ENCODE measurements at regions not wholly inside any gene's neighbourhood (a gene's known extent, or its start where the extent isn't known, plus 50 kb on each side); places are given as distances from the start of the nearest gene placed in this dataset.

DNA sequence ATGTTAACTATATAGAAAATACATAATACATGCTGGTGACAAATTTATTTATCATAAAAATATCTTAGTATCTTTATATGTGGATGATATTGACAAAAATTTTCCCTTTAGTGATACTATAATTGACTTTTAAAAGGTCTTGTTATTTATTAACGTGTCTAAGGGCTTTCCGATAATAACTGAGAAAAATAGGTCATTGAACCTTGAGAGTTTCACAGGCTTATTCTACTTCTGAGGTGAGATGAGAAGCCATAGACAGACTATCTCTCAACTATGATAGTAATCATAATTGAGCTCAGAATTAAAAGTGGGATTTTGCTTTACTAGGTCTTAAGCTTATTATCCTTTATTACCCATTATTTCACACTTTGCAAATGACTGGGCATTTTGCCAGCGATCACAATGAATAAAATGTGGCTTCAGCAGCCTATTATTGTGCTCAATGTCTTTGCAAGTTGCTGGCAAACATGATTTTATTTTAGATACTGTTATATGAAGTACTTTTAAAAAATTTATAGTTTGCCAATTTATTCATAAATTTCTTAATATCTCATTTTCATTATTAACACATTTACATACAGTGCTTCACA, 574.5 kb downstream of the ZWINT start:
- no peaks in the 10 kb centered on the region for H4K20me1 ChIP-seq (ENCODE audit: insufficient read depth, low read length)
- DNase-seq = no peak
- no peak for ATAC-seq (ENCODE audit: insufficient read depth, low read depth)
- H3K27me3 ChIP-seq (ENCODE audit: insufficient read depth, low read length, poor library complexity) = no peaks in the 10 kb centered on the region
- H3K4me3 ChIP-seq (ENCODE audit: low read depth in 1 of 2, low read length in 2 of 2) = no peak overlapping the region
- TF ChIP-seq, protein P1, sequence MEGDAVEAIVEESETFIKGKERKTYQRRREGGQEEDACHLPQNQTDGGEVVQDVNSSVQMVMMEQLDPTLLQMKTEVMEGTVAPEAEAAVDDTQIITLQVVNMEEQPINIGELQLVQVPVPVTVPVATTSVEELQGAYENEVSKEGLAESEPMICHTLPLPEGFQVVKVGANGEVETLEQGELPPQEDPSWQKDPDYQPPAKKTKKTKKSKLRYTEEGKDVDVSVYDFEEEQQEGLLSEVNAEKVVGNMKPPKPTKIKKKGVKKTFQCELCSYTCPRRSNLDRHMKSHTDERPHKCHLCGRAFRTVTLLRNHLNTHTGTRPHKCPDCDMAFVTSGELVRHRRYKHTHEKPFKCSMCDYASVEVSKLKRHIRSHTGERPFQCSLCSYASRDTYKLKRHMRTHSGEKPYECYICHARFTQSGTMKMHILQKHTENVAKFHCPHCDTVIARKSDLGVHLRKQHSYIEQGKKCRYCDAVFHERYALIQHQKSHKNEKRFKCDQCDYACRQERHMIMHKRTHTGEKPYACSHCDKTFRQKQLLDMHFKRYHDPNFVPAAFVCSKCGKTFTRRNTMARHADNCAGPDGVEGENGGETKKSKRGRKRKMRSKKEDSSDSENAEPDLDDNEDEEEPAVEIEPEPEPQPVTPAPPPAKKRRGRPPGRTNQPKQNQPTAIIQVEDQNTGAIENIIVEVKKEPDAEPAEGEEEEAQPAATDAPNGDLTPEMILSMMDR (IDR thresholded peaks at IDR 0.05; ENCODE audit: borderline replicate concordance, extremely low read depth, low read length, poor library complexity, severe bottlenecking) = no peak
- no peak for TF ChIP-seq EZH2 (IDR thresholded peaks at IDR 0.05; ENCODE audit: borderline replicate concordance, low read depth, low read length, severe bottlenecking)
- H3K9me3 ChIP-seq (ENCODE audit: insufficient read depth, low read length, severe bottlenecking) = no peaks in the 10 kb centered on the region
- no peaks in the 10 kb centered on the region for H3K36me3 ChIP-seq (ENCODE audit: insufficient read depth, low read length)
- H2AFZ ChIP-seq (ENCODE audit: low read depth, low read length) = no peak overlapping the region
- no peaks in the 10 kb centered on the region for H3K4me1 ChIP-seq (ENCODE audit: insufficient read depth, low read length)
- H3K4me2 ChIP-seq (ENCODE audit: insufficient read depth, low read length) = no peak overlapping the region
- no peak overlapping the region for H3K27ac ChIP-seq (ENCODE audit: low read length)
- no peaks in the 10 kb centered on the region for H3K79me2 ChIP-seq (ENCODE audit: insufficient read depth, low read length)
- H3K9ac ChIP-seq (ENCODE audit: low read depth, low read length) = no peak overlapping the region

- DNase-seq = no peak
- no peak for TF ChIP-seq EZH2 (IDR thresholded peaks at IDR 0.05; ENCODE audit: borderline replicate concordance, low read depth, low read length, severe bottlenecking)
- TF ChIP-seq, protein P1 (IDR thresholded peaks at IDR 0.05; ENCODE audit: borderline replicate concordance, extremely low read depth, low read length, poor library complexity, severe bottlenecking) = no peak
- H3K79me2 ChIP-seq (ENCODE audit: insufficient read depth, low read length) = no peaks in the 10 kb centered on the region
- no peaks in the 10 kb centered on the region for H3K9me3 ChIP-seq (ENCODE audit: insufficient read depth, low read length, severe bottlenecking)
- ATAC-seq (ENCODE audit: insufficient read depth, low read depth) = no peak
- no peak overlapping the region for H3K27ac ChIP-seq (ENCODE audit: low read length)
- no peaks in the 10 kb centered on the region for H3K36me3 ChIP-seq (ENCODE audit: insufficient read depth, low read length)
- no peak overlapping the region for H2AFZ ChIP-seq (ENCODE audit: low read depth, low read length)
- no peaks in the 10 kb centered on the region for H3K4me1 ChIP-seq (ENCODE audit: insufficient read depth, low read length)
- H3K27me3 ChIP-seq (ENCODE audit: insufficient read depth, low read length, poor library complexity) = no peaks in the 10 kb centered on the region
- no peak overlapping the region for H3K9ac ChIP-seq (ENCODE audit: low read depth, low read length)
- no peak overlapping the region for H3K4me2 ChIP-seq (ENCODE audit: insufficient read depth, low read length)
- no peak overlapping the region for H3K4me3 ChIP-seq (ENCODE audit: low read depth in 1 of 2, low read length in 2 of 2)
- H4K20me1 ChIP-seq (ENCODE audit: insufficient read depth, low read length) = no peaks in the 10 kb centered on the region
Observed at GRCh38 chr10:55782181-55782580, 578.9 kb downstream of the ZWINT start.

- Histone ChIP-seq H2AFZ (ENCODE audit: low read depth, low read length) (no peak overlapping the region), H4K20me1 (ENCODE audit: insufficient read depth, low read length) (no peaks in the 10 kb centered on the region), H3K9me3 (ENCODE audit: insufficient read depth, low read length, severe bottlenecking) (no peaks in the 10 kb centered on the region), H3K36me3 (ENCODE audit: insufficient read depth, low read length) (no peaks in the 10 kb centered on the region), H3K4me3 (ENCODE audit: low read depth in 1 of 2, low read length in 2 of 2) (no peak overlapping the region), H3K4me1 (ENCODE audit: insufficient read depth, low read length) (no peaks in the 10 kb centered on the region), H3K79me2 (ENCODE audit: insufficient read depth, low read length) (no peaks in the 10 kb centered on the region), H3K4me2 (ENCODE audit: insufficient read depth, low read length) (no peak overlapping the region), H3K27me3 (ENCODE audit: insufficient read depth, low read length, poor library complexity) (no peaks in the 10 kb centered on the region), H3K27ac (ENCODE audit: low read length) (no peak overlapping the region), H3K9ac (ENCODE audit: low read depth, low read length) (no peak overlapping the region)
- DNase-seq = no peak
- ATAC-seq (ENCODE audit: insufficient read depth, low read depth) = no peak
- TF ChIP-seq, protein P1 (IDR thresholded peaks at IDR 0.05; ENCODE audit: borderline replicate concordance, extremely low read depth, low read length, poor library complexity, severe bottlenecking) = no peak
- no peak for TF ChIP-seq EZH2 (IDR thresholded peaks at IDR 0.05; ENCODE audit: borderline replicate concordance, low read depth, low read length, severe bottlenecking)
Observed at GRCh38 chr10:55766212-55766611, 594.8 kb downstream of the ZWINT start.

All from DND-41 (cell line).